Endothelial cell of umbilical vein (primary cell): ENCODE measurements at regions not wholly inside any gene's neighbourhood (a gene's known extent, or its start where the extent isn't known, plus 50 kb on each side); places are given as distances from the start of the nearest gene placed in this dataset.

ENCODE experiments used
- BruUV-seq: library from RNA; stranded (reverse); fragments of 400-500 nt; replicated peaks from 2 replicates; lab custom pipeline; 2021; lab: Mats Ljungman, UMichigan
- CTCF ChIA-PET: fragments of 300-600, 350-600 bp; sonication (Branson Sonifier 250); formaldehyde crosslinking; loops from one replicate; lab custom pipeline; 2021; ENCODE audit warnings: antibody characterized with exemption, inconsistent platforms; lab: Charles Lee
- POLR2A ChIA-PET: fragments of 300-600, 350-600 bp; sonication (Branson Sonifier 250); formaldehyde crosslinking; loops from one replicate; lab custom pipeline; 2021; ENCODE audit warnings: antibody characterized with exemption, inconsistent platforms; lab: Charles Lee
- DNase-seq: peaks from one replicate; pipeline ENCODE4 v3.0.0-alpha.2; 2011; ENCODE audit warnings: low read depth, low spot score
- FAIRE-seq: peaks from 2 replicates; lab custom pipeline; 2011; peaks lifted over from hg19 to GRCh38; lab: Jason Lieb, UNC
- H2AFZ ChIP-seq: 2 replicates; pipeline ENCODE4 v1.6.0; 2012; ENCODE audit warnings: low read depth, low read length, control low read depth, inconsistent platforms
- H3K27ac ChIP-seq: 2 replicates; pipeline ENCODE4 v1.5.1; 2011; ENCODE audit warnings: low read depth, mild to moderate bottlenecking, control low read depth, low read length, moderate library complexity; ENCODE audit not compliant: insufficient read depth
- H3K27me3 ChIP-seq, 2 experiments: 2 replicates each; pipeline versions ENCODE4 v1.6.0 to v1.6.1; 2011; ENCODE audit warnings: low read length in 2 of 2, mixed read lengths in 1 of 2; ENCODE audit not compliant: control insufficient read depth in 2 of 2, insufficient read depth in 2 of 2
- H3K36me3 ChIP-seq, 2 experiments: 2 replicates in 1 of 2; 3 replicates in 1 of 2; pipeline ENCODE4 v1.5.1; 2011; ENCODE audit warnings: low read length in 2 of 2, mild to moderate bottlenecking in 1 of 2, moderate library complexity in 1 of 2; ENCODE audit not compliant: control insufficient read depth in 2 of 2, insufficient read depth in 2 of 2; ENCODE audit errors: extremely low read depth in 1 of 2
- H3K4me1 ChIP-seq: 3 replicates; pipeline ENCODE4 v1.5.1; 2011; ENCODE audit warnings: mild to moderate bottlenecking, low read length; ENCODE audit not compliant: control insufficient read depth, insufficient read depth; ENCODE audit errors: extremely low read depth
- H3K4me2 ChIP-seq: 2 replicates; pipeline ENCODE4 v1.6.1; 2011; ENCODE audit warnings: low read length, control low read depth, mixed read lengths; ENCODE audit not compliant: insufficient read depth
- H3K4me3 ChIP-seq, 3 experiments: fragments of 200-600 bp in 1 of 3; sonication (generic), shearing (Covaris generic) in 1 of 3; replicated peaks in 1 of 3; 2 replicates each; pipeline ENCODE4 v1.5.1; 2011 to 2016; ENCODE audit warnings: control low read depth in 3 of 3, low read length in 3 of 3, mild to moderate bottlenecking in 2 of 3, inconsistent platforms in 1 of 3, low read depth in 1 of 3, moderate library complexity in 1 of 3; ENCODE audit not compliant: insufficient read depth in 1 of 3
- H3K79me2 ChIP-seq: 2 replicates; pipeline ENCODE4 v1.6.0; 2012; ENCODE audit warnings: low read length, inconsistent platforms; ENCODE audit not compliant: control insufficient read depth, insufficient read depth
- H3K9ac ChIP-seq: replicated peaks from 2 replicates; pipeline ENCODE3; 2011; ENCODE audit warnings: low read length, control low read depth; ENCODE audit not compliant: insufficient read depth; ENCODE audit errors: extremely low read depth
- H3K9me1 ChIP-seq: replicated peaks from 3 replicates; pipeline ENCODE4 v1.6.0; 2011; ENCODE audit warnings: mild to moderate bottlenecking, low read length; ENCODE audit not compliant: control insufficient read depth, insufficient read depth; ENCODE audit errors: extremely low read depth
- H3K9me3 ChIP-seq: replicated peaks from 2 replicates; pipeline ENCODE4 v1.5.1; 2012; ENCODE audit warnings: low read length, inconsistent platforms; ENCODE audit not compliant: control insufficient read depth, insufficient read depth
- H4K20me1 ChIP-seq: replicated peaks from 2 replicates; pipeline ENCODE3; 2011; ENCODE audit warnings: mild to moderate bottlenecking, low read length; ENCODE audit not compliant: control insufficient read depth, insufficient read depth; ENCODE audit errors: extremely low read depth
- CTCF ChIP-seq, 2 donors: IDR thresholded peaks; 1 replicate in 1 of 2; 2 replicates in 1 of 2; pipeline ENCODE4 v1.5.1; 2011; ENCODE audit warnings: low read length in 2 of 2, mild to moderate bottlenecking in 2 of 2, moderate library complexity in 2 of 2, control low read depth in 1 of 2, inconsistent platforms in 1 of 2, low read depth in 1 of 2; ENCODE audit not compliant: insufficient read depth in 1 of 2; ENCODE audit errors: extremely low read depth in 1 of 2
- EZH2 ChIP-seq: IDR thresholded peaks from 2 replicates; pipeline ENCODE4 v1.6.1; 2012; ENCODE audit warnings: borderline replicate concordance, low read depth, mild to moderate bottlenecking, moderate library complexity, low read length, inconsistent platforms; ENCODE audit not compliant: severe bottlenecking
- FOS ChIP-seq: IDR thresholded peaks from 2 replicates; pipeline ENCODE4 v1.6.1; 2011; ENCODE audit warnings: mild to moderate bottlenecking, low read length, moderate library complexity, borderline replicate concordance; ENCODE audit not compliant: insufficient read depth
- GATA2 ChIP-seq: IDR thresholded peaks from 2 replicates; pipeline ENCODE4 v1.7.0; 2011; ENCODE audit warnings: low read depth, mild to moderate bottlenecking, moderate library complexity, mixed read lengths, low read length; ENCODE audit not compliant: insufficient read length, insufficient read depth
- JUN ChIP-seq: IDR thresholded peaks from 2 replicates; pipeline ENCODE4 v1.6.1; 2011; ENCODE audit warnings: borderline replicate concordance, low read depth; ENCODE audit not compliant: insufficient read length, insufficient read depth
- MYC ChIP-seq: IDR thresholded peaks from one replicate; pipeline ENCODE4 v1.6.1; 2011; ENCODE audit warnings: mild to moderate bottlenecking, low read depth, low read length
- POLR2A ChIP-seq: IDR thresholded peaks from 2 replicates; pipeline ENCODE4 v1.6.1; 2012; ENCODE audit warnings: low read depth, mild to moderate bottlenecking, control low read depth, low read length
- POLR2AphosphoS5 ChIP-seq: IDR thresholded peaks from 2 replicates; pipeline ENCODE4 v1.6.1; 2012; ENCODE audit warnings: low read depth, mild to moderate bottlenecking, control low read depth, low read length, moderate library complexity; ENCODE audit not compliant: insufficient read depth
- dilution Hi-C: fragments of 300-500 bp; cut with MboI; formaldehyde crosslinking; loops from one replicate; pipeline ENCODE4 v1.15.0; 2019; ENCODE audit warnings: low sequenced_read_pairs; ENCODE audit not compliant: extremely low pct_ligation_motif_present
- intact Hi-C: fragments of 100-400 bp; cut with micrococcal nuclease; formaldehyde crosslinking; loops from one replicate; pipeline ENCODE4 v1.10.0; 2022
- TF ChIP-seq, protein P1 (sequence below): IDR thresholded peaks from 2 replicates; pipeline ENCODE4 v1.6.1; 2011; ENCODE audit not compliant: insufficient read depth, insufficient read length

DNA sequence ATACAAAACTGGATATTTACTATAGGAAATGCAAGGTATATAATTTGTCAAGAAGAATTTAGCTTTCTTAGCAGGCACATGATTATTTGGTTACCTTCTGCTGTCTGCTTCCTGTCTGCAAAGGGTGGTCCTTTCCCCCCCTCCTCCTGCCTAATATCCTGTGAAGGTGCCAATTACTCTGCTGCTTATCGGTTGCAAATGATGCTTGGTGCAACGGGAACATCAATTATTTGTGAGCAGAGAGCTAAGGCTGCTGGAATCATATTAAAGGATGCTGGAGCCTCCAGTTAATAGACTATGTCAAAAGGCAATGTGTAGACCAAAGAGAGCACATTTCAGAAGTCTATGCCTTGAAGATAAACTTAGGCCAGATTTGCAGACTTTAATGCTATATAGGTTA is 443.7 kb upstream of the ONECUT1 start:
- Histone ChIP-seq H3K36me3 (no peaks in the 10 kb centered on the region), H3K27me3 (no peaks in the 10 kb centered on the region), H3K9me3 (no peaks in the 10 kb centered on the region), H3K4me3 (no peak overlapping the region), H3K9me1 (no peaks in the 10 kb centered on the region), H3K4me1 (no peaks in the 10 kb centered on the region), H2AFZ (no peak overlapping the region), H3K4me2 (no peak overlapping the region), H3K79me2 (no peaks in the 10 kb centered on the region), H3K27ac (no peak overlapping the region), H4K20me1 (no peaks in the 10 kb centered on the region), H3K9ac (no peak overlapping the region)
- no peak for FAIRE-seq
- no peak for DNase-seq
- TF ChIP-seq CTCF (IDR thresholded peaks at IDR 0.05; ENCODE audit: extremely low read depth in 1 of 2, insufficient read depth in 1 of 2, low read depth in 1 of 2, low read length in 2 of 2) = no peak
- TF ChIP-seq, protein P1, sequence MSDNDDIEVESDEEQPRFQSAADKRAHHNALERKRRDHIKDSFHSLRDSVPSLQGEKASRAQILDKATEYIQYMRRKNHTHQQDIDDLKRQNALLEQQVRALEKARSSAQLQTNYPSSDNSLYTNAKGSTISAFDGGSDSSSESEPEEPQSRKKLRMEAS = no peak
- no peak for TF ChIP-seq POLR2AphosphoS5
- no peak for TF ChIP-seq POLR2A
- no peak for TF ChIP-seq FOS
- no peak for TF ChIP-seq JUN
- no peak for TF ChIP-seq MYC
- no peak for TF ChIP-seq EZH2
- TF ChIP-seq GATA2 = no peak
- CTCF ChIA-PET = no interaction called here
- intact Hi-C loops = no loop called here
- BruUV-seq = no TSS peak
- dilution Hi-C loops = no loop called here
- POLR2A ChIA-PET = no interaction called here
